ENCODE measurements at regions not wholly inside any gene's neighbourhood (a gene's known extent, or its start where the extent isn't known, plus 50 kb on each side); places are given as distances from the start of the nearest gene placed in this dataset.

GRCh38 chr14:22334275-22334577 lies 254.8 kb downstream of the DAD1 start:
- TF ChIP-seq CTCF (optimal IDR thresholded peaks at IDR 0.05 in 1 of 3, IDR thresholded peaks at IDR 0.05 in 1 of 3, conservative IDR thresholded peaks at IDR 0.05 in 1 of 3; ENCODE audit: extremely low read depth in 1 of 3, insufficient read depth in 2 of 3, low read length in 3 of 3): no peak
- TF ChIP-seq EZH2 (IDR thresholded peaks at IDR 0.05; ENCODE audit: low read length): no peak
